SJCRH30 (cell line): ENCODE measurements at regions not wholly inside any gene's neighbourhood (a gene's known extent, or its start where the extent isn't known, plus 50 kb on each side); places are given as distances from the start of the nearest gene placed in this dataset.
A peak's percentile ranks its signal among the peaks of the same experiment; 100 is the strongest.
"Not testable (repeated sequence)": the region's sequence is repeated elsewhere in the genome, so short reads cannot be mapped to it uniquely, and the experiment has no call there.

Source experiments
- DNase-seq, 2 experiments: peaks; one replicate each; pipeline ENCODE4 v3.0.0-alpha.2; 2015 to 2020
- H3K27ac ChIP-seq: fragments of 250-450 bp; sonication (Bioruptor Pico); 2 replicates; pipeline ENCODE4 v1.5.1; 2020; ENCODE audit warnings: mild to moderate bottlenecking, moderate library complexity
- H3K27me3 ChIP-seq: fragments of 250-450 bp; sonication (Bioruptor Pico); 2 replicates; pipeline ENCODE4 v1.5.1; 2020; ENCODE audit warnings: mild to moderate bottlenecking, moderate library complexity
- H3K36me3 ChIP-seq: fragments of 250-450 bp; sonication (Bioruptor Pico); 2 replicates; pipeline ENCODE4 v1.5.1; 2020; ENCODE audit warnings: mild to moderate bottlenecking, moderate library complexity
- H3K4me1 ChIP-seq: fragments of 250-450 bp; sonication (Bioruptor Pico); 2 replicates; pipeline ENCODE4 v1.5.1; 2020; ENCODE audit warnings: mild to moderate bottlenecking, moderate library complexity
- H3K4me3 ChIP-seq: fragments of 250-450 bp; sonication (Bioruptor Pico); 2 replicates; pipeline ENCODE4 v1.5.1; 2020; ENCODE audit warnings: mild to moderate bottlenecking, moderate library complexity
- H3K9me3 ChIP-seq: fragments of 250-450 bp; sonication (Bioruptor Pico); replicated peaks from 2 replicates; pipeline ENCODE4 v1.5.1; 2020; ENCODE audit warnings: mild to moderate bottlenecking, moderate library complexity

DNA sequence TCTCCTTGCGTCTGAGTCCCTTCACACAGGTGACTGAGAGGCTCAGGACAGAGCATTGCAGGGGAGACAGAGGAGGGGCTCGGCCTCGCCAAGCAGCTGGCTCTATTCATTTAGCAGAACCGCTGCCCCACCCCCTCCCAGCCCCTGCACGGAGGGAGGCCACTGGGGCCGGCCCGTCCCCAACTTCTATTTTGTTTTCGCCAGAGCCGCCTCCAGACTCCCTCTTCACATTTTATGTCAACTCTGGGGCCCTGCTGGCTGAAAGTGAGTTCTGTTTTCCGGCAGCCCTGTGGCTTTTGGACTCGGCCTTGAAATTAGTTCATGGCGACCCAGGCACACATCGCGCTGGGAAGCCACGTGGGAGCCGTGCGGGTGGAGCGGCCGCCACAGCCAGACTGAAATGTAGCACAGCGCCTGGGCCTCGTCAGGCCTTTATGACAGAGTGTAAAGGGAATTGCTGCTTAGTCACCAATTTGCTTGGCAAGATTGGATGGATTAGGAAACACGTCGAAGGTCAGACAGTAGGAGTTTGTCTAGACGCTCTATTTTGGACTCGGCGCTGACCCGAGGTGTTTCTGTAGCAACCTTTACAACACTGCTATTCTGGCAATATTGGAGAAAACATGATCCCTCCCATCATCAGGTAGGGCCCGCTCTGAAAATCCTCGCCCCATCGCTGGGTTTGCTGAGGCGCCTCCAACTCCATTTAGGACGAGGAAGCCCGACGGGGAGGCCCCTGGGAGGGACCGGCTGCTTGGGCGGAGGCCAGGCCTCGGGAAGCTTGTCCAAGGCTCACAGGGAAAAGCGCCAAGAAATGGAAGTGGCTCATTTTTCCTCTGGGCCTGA is 90.7 kb upstream of the CTDP1 start:
- Histone ChIP-seq H3K4me3 (no peak overlapping the region), H3K27ac (no peak overlapping the region), H3K9me3 (no peaks in the 10 kb centered on the region), H3K4me1 (peaks cover 9% of the 10 kb centered on the region; the same call in 1 of the 2 replicates), H3K36me3 (no peaks in the 10 kb centered on the region), H3K27me3 (no peaks in the 10 kb centered on the region)
- peak; percentile 44 to 57 for DNase-seq

DNA sequence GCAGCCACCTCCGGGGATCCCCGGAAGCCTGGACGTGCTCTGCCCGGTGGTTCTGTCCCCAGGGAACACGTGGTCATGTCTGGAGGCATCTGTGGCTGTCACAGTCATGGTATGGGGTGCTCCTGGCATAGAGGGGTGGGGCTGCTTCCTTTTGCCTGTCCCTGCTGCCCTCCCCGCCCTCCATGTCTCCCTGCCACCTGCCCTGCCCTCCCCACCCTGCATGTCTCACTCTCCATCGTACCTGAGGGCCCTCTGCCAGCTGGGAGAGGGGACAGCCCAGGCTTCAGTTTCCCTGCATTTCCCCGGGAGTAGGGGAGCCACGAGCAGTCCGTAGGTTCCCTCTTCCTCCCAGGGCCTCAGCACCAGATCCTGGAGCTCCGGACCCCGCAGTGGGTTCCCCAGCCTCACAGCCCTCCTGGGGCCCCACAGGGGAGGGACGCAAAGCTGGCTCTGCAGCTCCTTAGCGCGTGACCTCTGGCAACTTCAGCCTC is 90.0 kb upstream of the CTDP1 start:
- no peak overlapping the region for H3K27ac ChIP-seq
- H3K4me3 ChIP-seq: no peak overlapping the region

DNA sequence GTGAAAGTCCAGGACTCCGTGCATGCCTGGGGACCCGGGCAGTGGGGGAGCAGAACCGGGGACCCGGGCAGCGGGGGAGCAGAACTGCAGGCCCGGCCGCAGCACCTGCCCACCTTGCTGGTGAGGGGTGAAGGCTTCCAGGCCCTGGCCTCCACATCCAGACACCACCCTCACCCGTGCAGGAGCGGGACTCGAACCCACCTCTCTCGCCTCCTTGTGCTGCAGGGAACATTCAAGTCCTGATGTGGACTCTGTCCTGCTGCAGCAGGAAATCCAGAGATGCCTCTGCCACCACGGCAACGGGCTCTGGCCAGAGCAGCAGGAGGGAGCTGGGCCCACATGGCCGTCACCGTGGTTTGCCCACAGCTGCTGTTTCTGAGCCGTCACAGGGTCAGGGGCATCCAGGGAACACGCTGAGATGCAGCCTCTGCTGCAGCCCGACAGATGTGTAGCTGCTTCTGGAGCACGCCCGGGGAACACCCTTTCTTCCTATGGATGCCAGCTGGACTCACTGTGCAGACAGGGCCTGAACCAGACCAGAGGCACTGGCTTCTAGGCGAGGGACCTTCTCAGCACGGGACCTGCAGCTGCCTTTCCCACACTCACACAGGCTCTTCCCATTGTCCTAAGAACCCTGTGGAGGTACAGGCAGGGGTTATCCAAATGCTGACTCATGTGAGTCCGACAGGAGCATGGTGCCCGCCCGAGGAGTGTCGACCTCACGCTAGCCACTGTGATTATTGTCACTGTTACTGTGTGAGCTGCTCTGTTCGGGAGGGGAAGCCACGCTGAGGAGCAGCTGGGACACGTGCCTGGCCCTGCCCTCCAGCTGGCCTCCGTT is 89.2 kb upstream of the CTDP1 start:
- H3K9me3 ChIP-seq: no peaks in the 10 kb centered on the region
- peak; percentile 52 to 62 for DNase-seq
- no peaks in the 10 kb centered on the region for H3K27me3 ChIP-seq
- H3K4me1 ChIP-seq: peaks cover 9% of the 10 kb centered on the region; the same call in 1 of the 2 replicates
- H3K36me3 ChIP-seq: no peaks in the 10 kb centered on the region
- no peak overlapping the region for H3K27ac ChIP-seq
- H3K4me3 ChIP-seq: no peak overlapping the region

More for the DNA sequence above, 90.0 kb upstream of the CTDP1 start:
- H3K27me3 ChIP-seq: no peaks in the 10 kb centered on the region
- H3K36me3 ChIP-seq: no peaks in the 10 kb centered on the region
- no peaks in the 10 kb centered on the region for H3K9me3 ChIP-seq
- DNase-seq: no peak
- peaks cover 9% of the 10 kb centered on the region; the same call in 1 of the 2 replicates for H3K4me1 ChIP-seq

DNA sequence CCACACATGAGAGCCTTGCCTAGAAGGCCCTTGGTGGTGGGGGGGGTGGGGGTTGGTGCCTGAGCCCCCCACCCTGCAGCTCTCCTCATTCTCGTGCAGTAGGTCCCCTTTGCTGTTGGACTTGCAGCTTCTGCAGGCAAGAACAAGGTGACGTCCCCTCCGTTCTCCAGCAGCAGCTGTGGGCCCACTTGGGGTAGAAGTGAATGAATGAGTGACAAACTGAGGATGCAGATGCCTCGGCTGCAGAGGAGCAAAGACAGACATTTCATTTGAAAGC is 88.6 kb upstream of the CTDP1 start:
- H3K27ac ChIP-seq: no peak overlapping the region
- H3K27me3 ChIP-seq: no peaks in the 10 kb centered on the region
- no peak for DNase-seq
- peaks cover 9% of the 10 kb centered on the region; the same call in 1 of the 2 replicates for H3K4me1 ChIP-seq
- no peaks in the 10 kb centered on the region for H3K9me3 ChIP-seq
- no peak overlapping the region for H3K4me3 ChIP-seq
- no peaks in the 10 kb centered on the region for H3K36me3 ChIP-seq

DNA sequence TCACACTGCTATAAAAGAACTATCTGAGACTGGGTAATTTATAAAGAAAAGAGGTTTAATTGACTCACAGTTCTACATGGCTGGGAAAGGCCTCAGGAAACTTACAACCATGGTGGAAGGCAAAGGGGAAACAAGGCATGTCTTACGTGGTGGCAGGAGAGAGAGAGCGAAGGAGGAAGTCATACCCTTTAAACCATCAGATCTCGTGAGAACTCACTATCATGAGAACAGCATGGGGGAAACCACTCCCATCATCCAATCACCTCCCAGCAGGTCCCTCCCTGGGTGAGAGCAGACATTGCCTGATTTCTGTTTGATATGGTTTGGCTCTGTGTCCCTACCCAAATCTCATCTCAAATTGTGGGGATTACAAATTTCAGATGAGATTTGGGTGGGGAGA is 86.9 kb upstream of the CTDP1 start:
- H3K36me3 ChIP-seq, H3K27me3 ChIP-seq, H3K9me3 ChIP-seq, H3K4me1 ChIP-seq, H3K27ac ChIP-seq, H3K4me3 ChIP-seq, DNase-seq: not testable (repeated sequence)

DNA sequence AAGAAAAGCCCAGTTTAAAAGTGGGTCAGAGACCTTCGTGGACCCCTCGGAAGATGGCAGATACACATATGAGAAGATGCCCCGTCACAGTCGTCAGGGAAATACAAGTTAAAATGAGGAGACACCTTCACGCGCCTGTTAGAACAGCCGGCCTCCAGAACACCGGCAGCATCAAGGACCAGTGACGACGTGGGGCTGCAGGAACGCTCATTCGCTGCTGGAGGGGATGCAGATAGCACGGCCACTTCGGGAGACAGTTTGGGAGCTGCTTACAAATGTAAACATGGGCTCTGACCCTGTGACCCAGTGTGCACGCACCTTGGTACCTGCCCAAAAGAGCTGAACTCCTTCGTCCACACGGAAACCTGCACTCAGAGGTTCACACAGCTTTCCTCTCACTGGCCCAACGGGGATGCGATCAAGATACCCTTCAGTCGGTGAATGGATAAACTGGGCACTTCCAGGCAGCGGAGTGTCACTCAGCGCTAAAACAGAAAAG is 83.7 kb upstream of the CTDP1 start:
- peaks cover 7% of the 10 kb centered on the region for H3K4me1 ChIP-seq
- H3K27ac ChIP-seq: no peak overlapping the region
- H3K36me3 ChIP-seq: no peaks in the 10 kb centered on the region
- H3K4me3 ChIP-seq: no peak overlapping the region
- H3K9me3 ChIP-seq: no peaks in the 10 kb centered on the region
- DNase-seq: no peak
- H3K27me3 ChIP-seq: no peaks in the 10 kb centered on the region

DNA sequence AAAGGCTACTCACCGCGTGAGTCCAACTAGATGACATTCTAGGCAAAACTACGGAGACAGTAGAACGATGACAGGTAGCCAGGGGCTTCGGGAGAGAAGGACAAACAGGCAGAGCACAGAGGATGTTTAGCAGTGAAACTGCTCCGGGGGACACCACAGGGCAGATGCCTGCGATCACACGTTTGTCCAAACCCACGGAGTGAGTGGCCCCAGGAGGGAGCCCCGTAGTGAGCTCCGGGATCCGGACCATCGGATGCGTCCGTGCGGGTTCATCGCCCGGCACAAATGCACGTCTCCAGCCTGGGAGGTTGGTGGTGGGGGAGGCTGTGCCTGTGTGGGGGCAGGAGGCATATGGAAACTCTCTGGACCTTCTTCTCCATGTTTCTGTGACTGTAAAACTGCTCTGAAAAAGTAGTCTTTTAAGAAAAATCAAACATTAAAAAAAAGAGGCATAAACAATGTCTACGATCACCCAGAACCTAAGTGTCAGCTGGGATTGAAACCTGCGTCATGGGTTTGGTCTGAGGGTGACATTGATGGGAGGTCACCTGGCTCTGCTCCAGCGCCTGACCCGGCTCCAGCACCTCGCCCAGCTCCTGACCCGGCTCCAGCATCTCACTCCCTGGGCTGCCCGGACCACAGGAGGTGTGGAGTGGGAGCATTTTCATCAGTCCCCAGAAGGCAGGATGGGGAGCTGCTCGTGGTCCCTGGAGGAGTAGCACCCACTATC is 83.0 kb upstream of the CTDP1 start:
- Histone ChIP-seq H3K4me1 (peaks cover 11% of the 10 kb centered on the region), H3K9me3 (no peaks in the 10 kb centered on the region), H3K4me3 (no peak overlapping the region), H3K27ac (no peak overlapping the region), H3K27me3 (no peaks in the 10 kb centered on the region), H3K36me3 (no peaks in the 10 kb centered on the region)
- no peak for DNase-seq

DNA sequence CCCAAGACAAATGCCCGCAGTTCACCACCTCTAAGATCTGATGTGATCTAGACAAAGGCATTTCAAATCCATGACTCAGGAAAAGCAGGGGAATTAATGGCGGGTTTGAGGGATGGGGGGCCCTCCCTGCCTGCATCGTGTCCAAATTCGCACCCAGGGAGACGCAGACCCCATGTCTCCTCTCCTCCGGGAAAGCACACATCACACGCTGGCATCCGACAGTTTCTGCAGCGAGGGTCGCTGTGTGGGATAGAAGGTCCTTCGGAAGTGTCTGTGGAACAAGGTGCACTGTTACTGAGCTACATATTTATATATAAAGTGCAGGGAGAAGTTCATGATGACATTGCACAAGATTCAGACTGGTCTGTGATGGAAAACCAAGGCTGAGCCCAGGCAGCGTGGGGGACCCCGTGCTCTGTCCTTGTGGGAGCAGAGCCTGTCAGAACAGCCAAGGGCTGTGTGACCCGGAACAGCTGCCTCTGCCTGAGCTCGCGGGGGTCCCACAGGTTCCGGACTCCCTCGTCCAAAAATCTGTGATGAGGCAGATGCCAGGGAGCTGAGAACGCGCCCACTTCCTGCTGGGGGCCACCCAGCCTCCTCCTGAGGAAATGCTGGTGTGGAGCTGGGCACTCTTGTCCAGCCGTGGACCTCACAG is 82.3 kb upstream of the CTDP1 start:
- peaks cover 14% of the 10 kb centered on the region for H3K4me1 ChIP-seq
- no peak for DNase-seq
- H3K27ac ChIP-seq: no peak overlapping the region
- no peak overlapping the region for H3K4me3 ChIP-seq
- H3K27me3 ChIP-seq: no peaks in the 10 kb centered on the region
- H3K9me3 ChIP-seq: no peaks in the 10 kb centered on the region
- no peaks in the 10 kb centered on the region for H3K36me3 ChIP-seq

DNA sequence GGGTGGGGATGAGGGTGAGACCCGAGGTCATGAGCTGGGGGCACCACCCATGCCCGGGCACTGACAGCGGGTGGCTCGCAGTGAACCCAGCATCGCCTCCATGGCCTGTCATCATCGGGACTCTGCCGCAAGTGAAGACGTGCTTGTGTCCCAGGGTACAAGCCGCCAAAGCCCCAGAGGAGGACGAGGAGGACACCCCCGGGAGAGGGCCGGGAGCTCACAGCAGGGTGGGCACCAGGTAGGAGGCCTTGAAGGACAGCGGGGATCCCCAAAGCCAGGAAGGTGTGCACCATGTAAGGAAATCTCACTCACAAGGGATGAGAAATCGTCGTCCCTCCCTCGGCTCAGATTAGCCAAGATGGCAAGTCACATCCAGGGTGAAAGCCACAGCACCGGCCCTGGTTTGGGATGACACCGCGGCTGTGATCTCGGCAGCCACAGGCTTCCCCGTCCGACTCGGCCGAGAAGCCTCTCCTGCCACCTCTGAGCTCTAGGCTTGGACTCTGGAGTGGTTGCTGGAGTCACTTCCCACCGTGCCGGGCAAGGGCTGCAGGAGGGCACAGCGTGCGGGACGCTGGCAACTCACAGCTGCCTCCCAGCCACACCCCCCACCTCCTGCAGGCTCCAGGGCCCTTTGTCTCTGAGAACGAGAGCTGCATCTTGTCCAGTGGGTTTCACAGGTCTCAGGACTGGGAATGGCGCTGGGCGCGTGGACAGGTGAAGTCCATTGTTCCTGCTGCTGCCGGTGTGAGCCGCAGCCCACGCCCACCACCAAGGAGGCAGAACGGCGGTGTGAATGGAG is 81.6 kb upstream of the CTDP1 start:
- Histone ChIP-seq H3K36me3 (no peaks in the 10 kb centered on the region), H3K27me3 (no peaks in the 10 kb centered on the region), H3K4me1 (peaks cover 18% of the 10 kb centered on the region), H3K9me3 (no peaks in the 10 kb centered on the region), H3K27ac (no peak overlapping the region), H3K4me3 (no peak overlapping the region)
- DNase-seq: no peak

DNA sequence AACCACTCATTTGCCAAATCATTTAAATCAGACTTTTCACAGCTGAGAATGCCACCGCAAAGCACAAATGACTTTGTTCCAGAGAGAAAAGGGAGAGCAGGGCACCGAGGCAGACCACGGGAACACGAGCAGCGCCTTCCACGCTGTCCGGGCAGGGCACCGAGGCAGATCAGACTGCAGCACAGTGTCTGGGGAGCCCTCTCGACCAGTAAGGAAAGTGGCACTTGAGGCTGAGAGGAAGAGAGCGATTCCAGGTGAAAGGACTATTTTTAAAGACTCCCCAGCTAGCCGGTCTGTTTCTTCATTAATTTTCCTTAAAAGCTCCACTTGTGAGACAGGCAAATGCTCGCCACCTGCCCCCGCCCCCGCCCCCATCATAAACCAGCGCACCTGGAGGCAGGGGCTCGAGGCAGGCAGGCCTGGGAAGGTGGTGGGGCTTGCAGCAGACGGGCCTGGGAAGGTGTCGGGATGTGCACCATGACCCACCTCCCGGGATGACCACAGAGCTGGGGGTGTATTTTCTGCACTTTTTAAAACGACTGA is 80.9 kb upstream of the CTDP1 start:
- Histone ChIP-seq H3K4me3 (no peak overlapping the region), H3K27me3 (no peaks in the 10 kb centered on the region), H3K4me1 (peaks cover 21% of the 10 kb centered on the region), H3K36me3 (no peaks in the 10 kb centered on the region), H3K27ac (no peak overlapping the region), H3K9me3 (no peaks in the 10 kb centered on the region)
- DNase-seq: no peak

DNA sequence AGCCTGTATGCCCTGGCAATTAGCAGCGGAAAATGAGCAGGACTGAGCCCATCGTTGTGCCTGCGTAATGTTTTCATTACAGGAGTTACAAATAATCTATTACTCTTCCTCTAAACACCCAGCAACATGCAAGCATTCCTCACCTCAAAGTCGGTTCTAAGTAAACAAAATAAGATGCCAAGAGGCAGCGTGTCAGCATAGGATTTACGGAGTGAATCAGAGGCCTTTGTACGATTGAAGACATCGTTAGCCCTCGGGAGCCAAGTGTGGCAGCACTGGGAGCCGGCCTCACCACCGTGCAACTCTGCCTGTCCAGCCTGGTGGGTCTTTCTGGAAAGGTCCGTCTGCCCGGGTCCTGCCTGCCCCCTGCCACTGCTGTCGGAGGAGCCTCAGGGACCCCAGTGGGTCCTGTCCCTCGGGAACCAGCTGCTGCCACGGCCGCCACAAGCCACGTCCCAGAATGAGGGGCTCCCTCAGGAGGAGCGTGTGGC is 80.1 kb upstream of the CTDP1 start:
- DNase-seq: no peak
- Histone ChIP-seq H3K9me3 (no peaks in the 10 kb centered on the region), H3K27ac (no peak overlapping the region), H3K4me3 (no peak overlapping the region), H3K4me1 (peaks cover 21% of the 10 kb centered on the region), H3K27me3 (no peaks in the 10 kb centered on the region), H3K36me3 (no peaks in the 10 kb centered on the region)

DNA sequence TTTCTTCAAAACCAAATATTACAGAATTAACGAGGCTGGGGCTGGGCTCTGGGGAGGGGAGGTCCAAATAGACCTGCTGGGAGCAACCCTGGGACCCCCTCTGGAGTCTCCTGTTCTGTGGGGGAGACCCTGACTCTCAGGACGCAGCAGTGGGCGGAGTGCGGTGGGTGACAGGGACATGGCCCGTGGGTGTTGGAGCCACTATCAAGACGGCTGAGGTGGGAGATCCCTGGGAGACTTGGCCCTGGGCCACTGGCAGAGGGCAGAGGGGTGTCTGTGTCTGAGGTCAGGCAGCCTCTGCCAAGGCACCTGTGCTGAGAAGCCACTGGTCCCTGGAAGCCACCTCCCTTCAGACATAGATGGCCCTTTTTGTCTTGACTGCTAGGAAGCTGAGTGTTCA is 79.5 kb upstream of the CTDP1 start:
- Histone ChIP-seq H3K4me3 (no peak overlapping the region), H3K4me1 (peaks cover 21% of the 10 kb centered on the region), H3K27ac (no peak overlapping the region), H3K27me3 (no peaks in the 10 kb centered on the region), H3K9me3 (no peaks in the 10 kb centered on the region), H3K36me3 (no peaks in the 10 kb centered on the region)
- no peak for DNase-seq

DNA sequence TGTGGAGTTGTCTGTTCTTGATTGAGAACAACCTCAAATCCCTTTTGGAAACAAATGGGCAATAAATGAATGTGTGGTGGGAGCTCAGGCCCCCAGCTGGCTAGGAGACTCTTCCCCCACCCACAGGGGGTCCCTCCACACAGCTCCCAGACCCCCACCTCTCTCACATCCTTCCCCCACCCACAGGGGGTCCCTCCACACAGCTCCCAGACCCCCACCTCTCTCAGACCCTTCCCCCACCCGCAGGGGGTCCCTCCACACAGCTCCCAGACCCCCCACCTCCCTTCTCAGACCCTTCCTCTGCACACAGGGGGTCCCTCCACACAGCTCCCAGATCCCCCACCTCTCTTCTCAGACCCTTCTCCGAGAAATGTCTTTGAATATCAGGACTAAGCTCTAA is 79.0 kb upstream of the CTDP1 start:
- DNase-seq: no peak
- no peaks in the 10 kb centered on the region for H3K36me3 ChIP-seq
- H3K27me3 ChIP-seq: no peaks in the 10 kb centered on the region
- H3K9me3 ChIP-seq: no peaks in the 10 kb centered on the region
- H3K27ac ChIP-seq: no peak overlapping the region
- H3K4me1 ChIP-seq: peaks cover 21% of the 10 kb centered on the region
- no peak overlapping the region for H3K4me3 ChIP-seq
